ENCODE measurements at regions not wholly inside any gene's neighbourhood (a gene's known extent, or its start where the extent isn't known, plus 50 kb on each side); places are given as distances from the start of the nearest gene placed in this dataset.

DNA sequence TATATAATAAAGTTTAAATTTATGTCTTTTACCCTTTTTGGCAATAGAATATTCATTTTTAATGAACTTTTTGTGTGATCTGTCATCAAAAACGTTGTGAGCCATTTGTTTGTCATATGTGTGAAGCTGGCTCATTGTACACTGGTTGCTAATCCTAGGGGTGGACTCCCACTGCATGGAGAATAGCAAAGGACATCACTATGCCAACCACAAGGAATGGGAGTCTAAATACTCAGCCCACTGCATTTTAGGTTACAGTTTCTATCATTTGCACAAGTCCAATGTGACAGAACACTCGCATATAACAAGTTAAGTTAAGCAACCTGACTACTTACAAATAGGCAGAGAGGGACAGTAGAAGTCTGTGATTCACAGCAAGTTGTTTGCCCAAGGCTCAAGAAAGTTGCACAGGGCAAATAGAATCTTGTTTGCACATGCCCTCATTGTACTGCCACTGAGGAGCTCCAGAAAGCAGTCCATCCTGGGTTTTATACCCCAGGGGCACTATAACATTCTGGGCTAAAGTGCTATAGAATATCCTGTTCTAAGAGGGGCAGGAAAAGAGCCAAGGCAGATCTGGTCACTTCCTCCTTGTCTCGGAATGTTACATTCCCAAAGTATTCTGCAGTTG lies 545.9 kb upstream of the GCFC2 start:
- no peak overlapping the region for H3K4me3 ChIP-seq (ENCODE audit: low read depth, poor library complexity, severe bottlenecking)
- no peak for DNase-seq (ENCODE audit: low spot score in 2 of 2)
- intact Hi-C loops (cut with DNase I; ENCODE audit: low total_unique reads), result no loop called here
- TF ChIP-seq, protein P1, sequence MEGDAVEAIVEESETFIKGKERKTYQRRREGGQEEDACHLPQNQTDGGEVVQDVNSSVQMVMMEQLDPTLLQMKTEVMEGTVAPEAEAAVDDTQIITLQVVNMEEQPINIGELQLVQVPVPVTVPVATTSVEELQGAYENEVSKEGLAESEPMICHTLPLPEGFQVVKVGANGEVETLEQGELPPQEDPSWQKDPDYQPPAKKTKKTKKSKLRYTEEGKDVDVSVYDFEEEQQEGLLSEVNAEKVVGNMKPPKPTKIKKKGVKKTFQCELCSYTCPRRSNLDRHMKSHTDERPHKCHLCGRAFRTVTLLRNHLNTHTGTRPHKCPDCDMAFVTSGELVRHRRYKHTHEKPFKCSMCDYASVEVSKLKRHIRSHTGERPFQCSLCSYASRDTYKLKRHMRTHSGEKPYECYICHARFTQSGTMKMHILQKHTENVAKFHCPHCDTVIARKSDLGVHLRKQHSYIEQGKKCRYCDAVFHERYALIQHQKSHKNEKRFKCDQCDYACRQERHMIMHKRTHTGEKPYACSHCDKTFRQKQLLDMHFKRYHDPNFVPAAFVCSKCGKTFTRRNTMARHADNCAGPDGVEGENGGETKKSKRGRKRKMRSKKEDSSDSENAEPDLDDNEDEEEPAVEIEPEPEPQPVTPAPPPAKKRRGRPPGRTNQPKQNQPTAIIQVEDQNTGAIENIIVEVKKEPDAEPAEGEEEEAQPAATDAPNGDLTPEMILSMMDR (IDR thresholded peaks at IDR 0.05), result no peak
- TF ChIP-seq POLR2A (IDR thresholded peaks at IDR 0.05), result no peak
- WGBS, 2 donors, result 35 to 37% methylated on average over 3 of the region's 3 CpGs

DNA sequence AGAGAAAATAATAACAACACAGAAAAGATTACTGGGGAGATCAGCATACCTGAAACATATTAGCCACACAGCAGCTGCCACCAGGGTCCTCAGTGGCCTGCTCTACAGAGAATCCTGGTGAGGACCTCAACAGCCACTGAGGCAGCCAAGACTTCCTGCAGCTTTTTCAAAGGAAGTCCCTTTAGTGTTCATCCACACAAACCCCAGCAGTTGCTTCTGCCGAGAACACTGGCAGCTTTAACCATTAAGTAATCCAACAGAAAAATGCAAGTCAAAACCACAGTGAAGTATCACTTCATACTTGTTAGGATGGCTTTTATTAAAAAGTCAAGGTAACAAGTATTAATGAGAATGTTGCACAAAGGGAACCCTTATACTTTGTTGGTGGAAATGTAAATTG lies 542.0 kb upstream of the GCFC2 start:
- DNase-seq (ENCODE audit: low spot score in 2 of 2), result no peak
- intact Hi-C loops (cut with DNase I; ENCODE audit: low total_unique reads), result no loop called here
- TF ChIP-seq, protein P1 (IDR thresholded peaks at IDR 0.05), result no peak
- no peak for TF ChIP-seq POLR2A (IDR thresholded peaks at IDR 0.05)
- no peak overlapping the region for H3K4me3 ChIP-seq (ENCODE audit: low read depth, poor library complexity, severe bottlenecking)
- 29 to 43% methylated on average over 1 of the region's 1 CpG for WGBS, 2 donors

DNA sequence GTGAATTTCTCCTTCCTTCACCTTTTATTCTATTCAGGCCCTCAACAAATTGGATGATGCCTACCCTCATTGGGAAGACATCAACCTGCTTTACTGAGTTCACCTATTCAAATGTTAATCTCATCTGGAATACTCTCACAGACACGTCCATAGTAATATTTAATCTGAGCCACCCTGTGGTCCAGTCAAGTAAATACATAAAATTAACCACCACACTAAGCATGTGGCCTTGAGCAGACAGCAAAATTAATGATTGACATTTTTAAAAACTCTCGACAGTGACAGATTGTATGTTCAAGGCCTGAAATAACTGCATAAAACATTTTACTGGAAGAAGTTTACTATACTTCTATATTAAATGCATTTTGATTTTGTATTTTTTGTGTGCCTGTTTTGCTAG lies 540.6 kb upstream of the GCFC2 start:
- H3K4me3 ChIP-seq (ENCODE audit: low read depth, poor library complexity, severe bottlenecking), result no peak overlapping the region
- 76 to 84% methylated on average over 2 of the region's 2 CpGs for WGBS, 2 donors
- TF ChIP-seq POLR2A (IDR thresholded peaks at IDR 0.05), result no peak
- TF ChIP-seq, protein P1 (IDR thresholded peaks at IDR 0.05), result no peak
- intact Hi-C loops (cut with DNase I; ENCODE audit: low total_unique reads), result no loop called here
- no peak for DNase-seq (ENCODE audit: low spot score in 2 of 2)

DNA sequence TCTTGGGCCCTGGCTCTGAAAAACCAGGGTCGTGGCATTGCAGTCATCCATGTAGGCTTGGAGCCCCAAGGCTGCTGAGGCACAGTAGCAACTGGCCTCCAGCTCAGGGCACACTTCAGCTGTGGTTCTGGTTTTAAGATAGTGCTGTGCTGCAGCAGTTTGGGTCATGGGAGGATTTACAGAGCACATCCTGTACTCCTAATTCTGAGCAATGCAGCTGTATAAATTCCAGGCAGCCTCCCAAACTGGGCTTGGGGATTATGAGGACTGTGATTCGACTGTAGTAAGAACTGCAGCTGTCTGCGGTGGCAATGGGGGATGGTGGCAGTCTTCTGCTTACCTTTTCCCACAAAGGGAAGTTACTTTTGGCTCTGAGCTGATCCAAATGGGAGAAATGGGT lies 536.3 kb upstream of the GCFC2 start:
- no peak overlapping the region for H3K4me3 ChIP-seq (ENCODE audit: low read depth, poor library complexity, severe bottlenecking)
- TF ChIP-seq, protein P1 (IDR thresholded peaks at IDR 0.05), result no peak
- TF ChIP-seq POLR2A (IDR thresholded peaks at IDR 0.05), result no peak
- no peak for DNase-seq (ENCODE audit: low spot score in 2 of 2)
- 73 to 78% methylated on average over 3 of the region's 3 CpGs for WGBS, 2 donors
- intact Hi-C loops (cut with DNase I; ENCODE audit: low total_unique reads), result no loop called here

DNA sequence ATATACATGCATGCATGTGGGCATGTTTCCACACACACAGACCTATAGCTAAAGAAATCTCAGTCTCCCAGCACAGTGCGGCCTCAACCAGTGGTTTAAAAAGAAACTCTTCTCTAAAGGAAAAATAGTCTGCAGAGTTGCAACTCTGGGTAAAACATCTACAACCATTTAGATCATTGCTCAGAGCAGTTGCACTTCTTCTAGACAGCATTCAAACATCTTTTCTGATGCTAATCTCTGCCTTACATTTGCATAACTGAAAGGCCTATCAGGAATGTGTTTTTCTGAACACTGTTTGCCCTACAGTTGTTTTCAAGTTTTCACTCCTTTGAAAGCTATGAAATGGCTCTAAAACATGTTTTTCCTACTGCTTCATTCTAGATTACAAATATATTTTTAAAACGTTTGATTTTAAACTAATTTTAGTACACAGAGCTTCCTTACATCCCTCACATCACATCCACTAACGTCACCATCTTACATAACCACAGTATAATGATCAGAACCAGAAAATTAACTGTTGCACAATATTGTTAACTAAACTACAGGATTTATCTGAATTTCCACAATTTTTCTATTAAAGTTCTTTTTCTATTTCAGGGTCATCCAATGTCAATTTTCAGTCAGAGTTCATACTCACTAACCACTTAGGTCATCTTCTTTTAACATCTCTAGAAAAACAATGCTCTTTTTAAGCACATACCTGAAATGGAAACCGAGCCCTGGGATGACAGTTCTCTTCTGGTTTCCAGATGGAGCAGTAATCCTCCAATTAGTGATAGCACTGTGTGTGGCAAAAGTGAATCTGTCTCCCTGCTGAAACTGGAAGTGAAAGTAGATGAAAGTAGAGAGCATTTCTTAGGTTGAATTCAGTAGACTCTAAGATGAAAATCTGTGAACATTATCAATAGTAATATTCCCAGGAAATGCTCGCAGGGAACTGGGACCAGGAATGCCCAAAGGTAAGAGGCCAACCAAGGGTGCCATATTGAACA lies 501.6 kb upstream of the GCFC2 start:
- WGBS, 2 donors, result 52 to 67% methylated on average over 5 of the region's 5 CpGs
- intact Hi-C loops (cut with DNase I; ENCODE audit: low total_unique reads), result no loop called here
- no peak for DNase-seq (ENCODE audit: low spot score in 2 of 2)
- H3K4me3 ChIP-seq (ENCODE audit: low read depth, poor library complexity, severe bottlenecking), result no peak overlapping the region
- no peak for TF ChIP-seq POLR2A (IDR thresholded peaks at IDR 0.05)
- TF ChIP-seq, protein P1 (IDR thresholded peaks at IDR 0.05), result no peak
